HG03196 (cell line): ENCODE measurements at regions not wholly inside any gene's neighbourhood (a gene's known extent, or its start where the extent isn't known, plus 50 kb on each side); places are given as distances from the start of the nearest gene placed in this dataset.
A peak's percentile ranks its signal among the peaks of the same experiment; 100 is the strongest.
"Not testable (repeated sequence)": the region's sequence is repeated elsewhere in the genome, so short reads cannot be mapped to it uniquely, and the experiment has no call there.

ENCODE experiments used
- ATAC-seq: cut with Tn5 transposase; IDR thresholded peaks from one replicate; pipeline ENCODE4 v1.9.1; 2021; ENCODE audit not compliant: unreplicated experiment

DNA sequence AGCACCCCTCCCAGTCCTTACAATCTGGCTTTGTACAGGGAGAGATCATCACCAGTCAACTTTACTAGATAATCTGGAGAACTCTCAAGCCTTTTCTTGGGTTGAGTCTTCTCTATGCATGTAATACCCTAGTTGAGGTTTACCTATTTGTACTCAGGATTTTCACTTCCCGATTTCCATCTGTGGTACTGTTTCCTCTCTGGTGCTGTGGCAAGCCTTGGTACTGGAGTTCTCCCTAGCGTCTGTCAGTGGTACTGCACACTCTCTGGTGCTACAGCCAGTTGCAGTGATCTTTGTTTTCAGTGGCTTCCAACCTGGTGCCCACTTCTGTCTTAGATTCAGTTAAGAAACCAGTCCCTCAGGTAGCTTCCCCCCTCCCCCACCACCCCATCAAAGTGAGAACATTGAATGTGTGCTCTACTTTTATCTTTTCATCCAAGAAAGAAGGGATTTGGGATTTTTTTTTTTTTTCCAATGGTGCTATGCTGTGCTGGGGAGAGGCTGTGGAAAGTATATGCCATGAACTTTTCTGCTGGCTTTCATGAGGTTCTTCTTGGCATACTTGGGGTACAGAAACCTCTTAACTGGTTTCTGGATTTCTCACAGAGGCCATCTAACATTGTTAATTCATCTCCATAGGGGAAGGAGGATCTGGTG, 69.4 kb upstream of the EVL start:
- peak; percentile 99 for ATAC-seq

DNA sequence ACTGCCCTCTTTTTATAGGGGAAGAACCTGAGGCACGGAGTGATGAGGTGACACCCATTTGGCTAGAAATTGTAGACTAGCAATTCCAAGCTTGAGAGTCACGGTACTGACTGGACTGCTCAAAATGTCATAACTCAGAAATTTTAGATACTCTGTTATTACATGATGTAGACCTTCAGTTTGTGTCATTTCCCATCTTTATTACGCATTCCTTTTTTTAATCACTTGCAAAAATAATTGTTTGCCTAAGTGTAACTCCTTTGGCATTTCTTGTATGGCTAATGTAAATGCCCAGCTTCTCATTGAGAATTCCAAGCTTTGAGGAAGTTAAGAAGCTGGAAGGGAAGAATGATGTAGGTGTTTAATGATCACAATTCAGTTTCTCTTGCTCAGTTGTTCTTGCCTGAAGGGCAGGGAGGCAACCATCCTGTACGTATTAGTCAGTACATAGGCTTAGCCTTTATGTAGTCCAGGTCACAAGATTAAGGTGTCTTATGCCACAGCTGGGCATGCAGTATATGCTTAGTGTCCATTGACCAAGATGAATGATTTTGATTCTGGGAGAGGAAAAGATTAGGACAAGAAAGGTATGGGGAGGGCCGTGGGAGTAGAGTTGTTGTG, 68.2 kb upstream of the EVL start:
- no peak for ATAC-seq

DNA sequence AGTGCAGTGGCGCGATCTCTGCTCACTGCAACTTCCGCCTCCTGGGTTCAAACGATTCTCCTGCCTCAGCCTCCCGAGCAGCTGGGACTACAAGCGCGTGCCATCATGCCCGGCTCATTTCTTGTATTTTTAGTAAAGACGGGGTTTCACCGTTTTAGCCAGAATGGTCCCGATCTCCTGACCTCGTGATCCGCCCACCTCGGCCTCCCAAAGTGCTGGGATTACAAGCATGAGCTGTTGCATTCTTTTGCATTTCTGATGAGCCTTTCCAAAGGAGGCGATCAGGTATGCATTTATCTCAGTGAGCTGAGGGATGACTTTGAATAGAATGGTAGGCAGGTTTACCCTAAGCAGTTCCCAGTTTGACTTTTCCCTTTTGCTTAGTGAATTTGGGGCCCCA, 64.8 kb upstream of the EVL start:
- ATAC-seq, result not testable (repeated sequence)

DNA sequence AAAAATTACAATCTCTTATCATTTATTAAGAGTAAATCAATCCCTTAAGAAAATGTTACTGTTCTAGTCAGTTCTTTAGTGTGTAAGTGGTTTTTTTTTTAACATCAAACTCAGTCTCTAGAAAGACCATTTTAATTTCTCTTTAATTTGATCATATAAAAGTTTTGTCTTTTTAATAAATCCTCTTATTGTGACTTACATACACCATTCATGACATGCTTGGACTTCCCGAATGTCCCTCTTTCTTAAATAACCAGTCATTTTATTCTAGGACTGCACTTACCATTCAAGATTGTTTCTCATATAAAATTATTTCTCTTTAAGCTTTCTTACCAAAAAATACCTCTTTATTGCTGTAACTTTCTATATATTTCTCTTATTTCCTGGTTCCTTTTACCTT, 60.8 kb upstream of the EVL start:
- no peak for ATAC-seq

GRCh38 chr14:100007254-100007653, 58.0 kb upstream of the EVL start:
- ATAC-seq, result no peak

DNA sequence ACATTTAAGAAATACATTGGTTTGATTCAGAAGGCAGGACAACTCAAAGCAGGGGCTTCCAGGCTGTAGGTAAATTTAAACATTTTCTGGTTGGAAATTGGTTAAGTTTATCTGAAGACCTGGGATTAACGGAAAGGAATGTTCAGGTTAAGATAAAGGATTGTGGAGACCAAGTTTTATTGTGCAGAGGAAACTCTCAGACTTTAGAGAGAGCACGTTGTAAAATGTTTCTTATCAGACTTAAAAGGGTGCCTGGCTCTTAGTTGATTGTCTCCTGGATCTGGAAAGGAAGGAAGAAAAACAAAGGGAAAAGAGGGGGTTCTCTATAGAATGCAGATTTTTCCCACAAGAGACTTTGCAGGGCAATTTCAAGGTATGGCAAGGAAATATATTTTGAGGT, 55.4 kb upstream of the EVL start:
- ATAC-seq, result not testable (repeated sequence)

- no peak for ATAC-seq
Measured at GRCh38 chr14:100010679-100011078, 54.5 kb upstream of the EVL start.

- no peak for ATAC-seq
Measured at GRCh38 chr14:100011628-100012325, 53.4 kb upstream of the EVL start.

DNA sequence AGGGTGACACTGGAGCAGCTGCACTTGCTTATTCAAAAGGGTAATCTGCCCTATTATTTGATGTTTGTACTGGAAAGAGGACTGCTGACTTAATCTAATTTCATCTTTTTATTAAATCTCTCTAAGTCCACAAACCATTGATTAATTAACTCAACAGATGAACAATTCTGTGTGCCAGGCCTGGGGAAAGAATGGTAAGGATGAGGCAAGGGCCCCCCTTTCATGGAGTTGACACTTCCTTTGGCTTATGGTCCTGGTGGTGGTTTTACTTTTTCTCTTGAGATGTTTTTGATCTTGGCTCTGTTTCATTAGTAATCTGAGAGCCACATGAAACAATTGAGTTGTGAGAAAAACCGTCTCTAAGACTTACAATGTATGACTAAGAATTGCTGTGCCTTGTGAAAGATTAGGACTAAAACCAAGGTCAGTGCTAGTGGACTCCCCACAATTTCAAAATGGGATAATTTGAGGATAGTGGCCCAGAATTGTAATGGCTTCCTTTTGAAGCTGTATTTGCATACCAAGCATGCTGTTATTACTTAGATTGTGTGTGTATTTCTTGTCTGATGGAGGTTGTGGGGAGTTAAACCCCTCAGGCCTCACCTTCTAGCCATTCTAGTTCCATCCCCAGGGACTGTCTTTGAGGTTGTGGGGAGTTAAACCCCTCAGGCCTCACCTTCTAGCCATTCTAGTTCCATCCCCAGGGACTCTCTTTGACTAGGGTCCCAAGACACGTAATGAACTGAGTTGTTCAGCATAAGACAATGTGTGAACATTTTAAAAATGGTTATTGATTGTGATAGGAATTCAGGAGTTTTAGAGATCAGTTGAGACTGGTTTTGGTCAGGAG, 52.5 kb upstream of the EVL start:
- no peak for ATAC-seq

DNA sequence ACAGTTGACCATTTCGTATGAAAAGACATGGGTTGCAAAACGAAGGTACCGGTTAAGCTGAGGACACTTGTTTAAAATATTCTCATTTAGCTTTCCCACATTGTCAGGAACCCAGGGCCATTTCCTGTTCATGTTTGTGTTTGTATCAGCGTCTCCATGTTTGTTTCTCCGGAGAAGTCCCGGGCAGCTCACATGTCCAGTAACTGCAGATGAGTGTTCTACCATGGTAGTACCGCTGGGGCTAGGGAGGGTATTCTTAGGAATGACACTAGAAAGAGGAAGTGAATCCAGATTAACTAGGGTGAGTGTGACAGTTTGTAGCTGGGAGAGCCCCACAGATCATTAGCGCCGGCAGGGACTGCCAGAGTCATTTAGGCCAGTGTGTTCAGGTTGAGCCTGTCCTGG, 50.0 kb upstream of the EVL start:
- no peak for ATAC-seq
